ENCODE measurements at regions not wholly inside any gene's neighbourhood (a gene's known extent, or its start where the extent isn't known, plus 50 kb on each side); places are given as distances from the start of the nearest gene placed in this dataset.

- no peak for DNase-seq (ENCODE audit: extremely low spot score, unreplicated experiment)
- Mint-ChIP-seq H3K27me3 (ENCODE audit: unreplicated experiment) (peaks cover 15% of the 10 kb centered on the region), H3K4me3 (ENCODE audit: unreplicated experiment) (no peak overlapping the region), H3K27ac (ENCODE audit: unreplicated experiment) (no peak overlapping the region), H3K36me3 (ENCODE audit: unreplicated experiment) (no peaks in the 10 kb centered on the region), H3K9me3 (ENCODE audit: unreplicated experiment) (no peaks in the 10 kb centered on the region), H3K4me1 (ENCODE audit: unreplicated experiment) (no peaks in the 10 kb centered on the region)
- TF ChIP-seq CTCF (IDR thresholded peaks at IDR 0.05) = no peak
These were observed 89.4 kb downstream of the BARX1 start for GRCh38 chr9:93865716-93866115.

- H3K27me3 Mint-ChIP-seq (ENCODE audit: unreplicated experiment) = peaks cover 15% of the 10 kb centered on the region
- H3K36me3 Mint-ChIP-seq (ENCODE audit: unreplicated experiment) = no peaks in the 10 kb centered on the region
- no peak for TF ChIP-seq CTCF (IDR thresholded peaks at IDR 0.05)
- no peaks in the 10 kb centered on the region for H3K9me3 Mint-ChIP-seq (ENCODE audit: unreplicated experiment)
- H3K4me3 Mint-ChIP-seq (ENCODE audit: unreplicated experiment) = no peak overlapping the region
- DNase-seq (ENCODE audit: extremely low spot score, unreplicated experiment) = no peak
- H3K4me1 Mint-ChIP-seq (ENCODE audit: unreplicated experiment) = no peaks in the 10 kb centered on the region
- H3K27ac Mint-ChIP-seq (ENCODE audit: unreplicated experiment) = no peak overlapping the region
These were observed 89.9 kb downstream of the BARX1 start for GRCh38 chr9:93865245-93865644.

DNA sequence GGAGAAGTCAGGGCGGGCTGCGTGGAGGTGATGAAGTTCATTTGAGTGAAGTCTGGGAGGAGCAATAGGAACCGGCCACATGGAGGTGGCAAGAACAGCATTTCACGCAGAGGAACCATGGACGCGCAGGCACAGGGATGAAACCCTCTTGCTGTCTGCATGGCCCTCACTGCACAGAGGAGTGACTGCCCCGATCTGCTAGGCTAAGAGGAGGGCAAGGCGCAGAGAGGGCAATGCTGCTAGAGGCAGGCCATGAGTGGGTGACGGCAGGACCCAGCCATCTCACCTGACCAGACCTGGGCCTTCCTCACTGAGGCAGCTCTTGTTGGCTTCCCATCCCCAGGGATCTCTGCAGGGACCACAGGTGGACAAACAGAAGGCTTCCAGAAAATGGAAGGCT lies 90.3 kb downstream of the BARX1 start:
- H3K4me1 Mint-ChIP-seq (ENCODE audit: unreplicated experiment) = no peaks in the 10 kb centered on the region
- no peak overlapping the region for H3K27ac Mint-ChIP-seq (ENCODE audit: unreplicated experiment)
- TF ChIP-seq CTCF (IDR thresholded peaks at IDR 0.05) = no peak
- no peaks in the 10 kb centered on the region for H3K36me3 Mint-ChIP-seq (ENCODE audit: unreplicated experiment)
- DNase-seq (ENCODE audit: extremely low spot score, unreplicated experiment) = no peak
- H3K4me3 Mint-ChIP-seq (ENCODE audit: unreplicated experiment) = no peak overlapping the region
- H3K27me3 Mint-ChIP-seq (ENCODE audit: unreplicated experiment) = peaks cover 15% of the 10 kb centered on the region
- H3K9me3 Mint-ChIP-seq (ENCODE audit: unreplicated experiment) = no peaks in the 10 kb centered on the region

DNA sequence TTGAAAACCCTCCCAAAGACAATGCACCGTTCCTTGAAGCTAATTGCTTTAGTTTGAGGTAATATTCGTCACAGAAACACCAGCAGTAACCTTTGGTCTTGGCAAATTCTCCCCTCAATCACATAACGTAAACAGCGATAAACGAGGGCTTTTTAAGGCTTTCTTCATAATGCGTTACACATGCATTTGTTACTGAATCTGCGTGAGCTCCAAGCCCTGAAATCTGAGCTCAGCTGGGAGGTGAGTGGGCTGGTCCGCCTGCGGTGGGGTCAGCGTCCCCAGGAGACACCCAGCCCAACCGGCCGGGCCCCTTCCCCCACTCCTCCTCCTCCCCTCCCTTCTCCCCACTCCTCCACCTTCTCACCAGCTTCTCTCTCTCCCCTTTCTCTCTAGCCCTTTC lies 91.1 kb downstream of the BARX1 start:
- Mint-ChIP-seq H3K27me3 (ENCODE audit: unreplicated experiment) (peaks cover 15% of the 10 kb centered on the region), H3K4me3 (ENCODE audit: unreplicated experiment) (no peak overlapping the region), H3K4me1 (ENCODE audit: unreplicated experiment) (no peaks in the 10 kb centered on the region), H3K9me3 (ENCODE audit: unreplicated experiment) (no peaks in the 10 kb centered on the region), H3K36me3 (ENCODE audit: unreplicated experiment) (no peaks in the 10 kb centered on the region), H3K27ac (ENCODE audit: unreplicated experiment) (no peak overlapping the region)
- no peak for TF ChIP-seq CTCF (IDR thresholded peaks at IDR 0.05)
- no peak for DNase-seq (ENCODE audit: extremely low spot score, unreplicated experiment)

- Mint-ChIP-seq H3K36me3 (ENCODE audit: unreplicated experiment) (no peaks in the 10 kb centered on the region), H3K4me3 (ENCODE audit: unreplicated experiment) (no peak overlapping the region), H3K4me1 (ENCODE audit: unreplicated experiment) (no peaks in the 10 kb centered on the region), H3K27ac (ENCODE audit: unreplicated experiment) (no peak overlapping the region), H3K9me3 (ENCODE audit: unreplicated experiment) (no peaks in the 10 kb centered on the region), H3K27me3 (ENCODE audit: unreplicated experiment) (peaks cover 14% of the 10 kb centered on the region)
- no peak for TF ChIP-seq CTCF (IDR thresholded peaks at IDR 0.05)
- no peak for DNase-seq (ENCODE audit: extremely low spot score, unreplicated experiment)
These were observed 92.1 kb downstream of the BARX1 start for GRCh38 chr9:93862877-93863545.

Measured in osteocyte (in vitro differentiated cells).